Body of pancreas (tissue), 4 donors: ENCODE measurements at regions not wholly inside any gene's neighbourhood (a gene's known extent, or its start where the extent isn't known, plus 50 kb on each side); places are given as distances from the start of the nearest gene placed in this dataset.

Experiments used
- CTCF ChIP-seq, 7 experiments: fragments of 450-650 bp in 4 of 7; fragments of 200-600 bp in 3 of 7; sonication (generic) in 3 of 7; IDR thresholded peaks; one replicate each; pipeline ENCODE4 v1.5.1; 2016 to 2019; ENCODE audit warnings: antibody characterized with exemption in 7 of 7
- POLR2A ChIP-seq, 3 donors: fragments of 450-650 bp; IDR thresholded peaks; one replicate each; pipeline ENCODE4 v1.6.1; 2016; ENCODE audit warnings: antibody characterized with exemption in 3 of 3, mild to moderate bottlenecking in 2 of 3

DNA sequence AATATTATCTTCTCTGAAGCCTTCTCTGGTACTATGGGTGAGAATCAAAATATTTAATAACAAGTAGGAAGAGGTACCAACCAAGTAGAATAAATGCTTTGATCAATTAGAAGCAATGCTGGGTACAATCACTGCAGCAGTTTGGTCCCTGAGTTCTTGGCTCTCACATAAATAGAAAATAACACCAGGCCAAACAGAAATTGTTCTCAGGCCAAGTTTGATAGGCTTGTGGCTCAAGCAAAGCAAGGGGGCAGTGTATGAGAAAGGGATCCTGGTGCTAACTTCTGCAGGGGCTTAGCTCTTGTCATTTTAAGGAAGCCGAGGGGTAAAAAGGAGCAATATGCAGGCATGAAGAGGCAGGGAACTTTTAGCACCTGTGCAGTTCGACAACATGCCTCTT lies 146.8 kb upstream of the TMEM229A start:
- no peak for TF ChIP-seq POLR2A (IDR thresholded peaks at IDR 0.05)
- TF ChIP-seq CTCF (IDR thresholded peaks at IDR 0.05) = no peak
